IPS DF 4.7 (cell line): ENCODE measurements at regions not wholly inside any gene's neighbourhood (a gene's known extent, or its start where the extent isn't known, plus 50 kb on each side); places are given as distances from the start of the nearest gene placed in this dataset.

ENCODE experiments used
- DNase-seq: peaks from one replicate; pipeline ENCODE4 v3.0.0-alpha.2; 2013; ENCODE audit warnings: low spot score; ENCODE audit errors: extremely low read depth

DNA sequence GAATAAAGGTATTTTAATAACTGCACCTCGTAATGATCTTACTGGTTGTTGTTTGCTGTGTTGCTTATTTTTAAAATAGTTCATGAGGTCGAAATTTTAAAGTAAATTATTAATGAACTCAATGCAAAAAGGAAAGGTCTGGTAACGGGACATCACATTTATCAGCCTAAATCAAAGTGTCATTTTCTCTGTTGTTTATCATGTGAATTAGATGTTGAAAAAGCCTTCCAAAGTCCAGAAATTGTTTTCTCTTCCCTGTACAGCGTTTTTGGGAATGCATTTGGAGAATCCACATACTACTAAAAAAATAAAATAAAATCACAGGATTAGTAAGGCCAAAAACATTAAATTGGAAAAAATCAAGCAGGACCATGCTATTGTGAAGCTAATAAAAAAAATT, 339.2 kb upstream of the NECTIN3 start:
- no peak for DNase-seq

DNA sequence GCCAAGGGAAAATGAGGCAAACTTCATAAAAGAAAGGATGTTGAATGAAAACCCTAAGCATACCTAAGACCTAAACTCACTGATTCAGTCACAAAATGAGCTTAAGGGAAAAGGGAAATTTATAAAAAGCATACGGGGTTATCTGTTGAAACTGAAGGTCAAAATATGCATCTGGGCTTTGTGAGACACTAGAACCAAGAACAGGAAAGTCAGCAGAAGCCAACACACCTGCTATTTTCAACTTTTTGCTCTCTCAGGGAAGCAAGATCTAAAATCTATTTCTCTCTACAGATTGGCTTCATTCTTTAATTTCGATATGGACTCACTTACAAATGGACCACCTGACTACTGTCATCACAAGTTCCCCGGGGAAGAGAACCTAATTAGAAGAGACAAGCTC, 338.6 kb upstream of the NECTIN3 start:
- DNase-seq: no peak

DNA sequence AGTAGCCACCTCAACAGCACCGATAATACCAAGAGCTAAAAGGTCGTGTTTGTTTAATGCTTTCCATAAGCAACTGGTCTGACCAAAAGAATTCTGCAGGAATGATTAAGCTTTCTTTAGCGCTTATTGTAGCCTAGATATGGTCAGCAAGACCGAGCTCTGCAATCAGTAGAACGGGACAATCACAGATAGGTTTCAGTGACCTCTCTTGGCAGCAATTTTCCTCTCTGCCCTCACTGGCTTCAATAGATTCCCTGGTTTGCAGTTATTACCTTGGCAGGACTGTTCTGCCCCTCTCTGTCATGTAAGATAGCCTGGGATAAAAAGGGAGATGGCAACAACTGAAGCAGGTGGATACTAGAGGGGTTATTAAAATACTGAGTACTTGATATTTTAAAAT, 337.1 kb upstream of the NECTIN3 start:
- DNase-seq: no peak

- DNase-seq: no peak
Observed at GRCh38 chr3:110736332-110736731, 335.3 kb upstream of the NECTIN3 start.

GRCh38 chr3:110738531-110738930, 333.1 kb upstream of the NECTIN3 start:
- DNase-seq: no peak

GRCh38 chr3:110741891-110742290, 329.7 kb upstream of the NECTIN3 start:
- DNase-seq: no peak

DNA sequence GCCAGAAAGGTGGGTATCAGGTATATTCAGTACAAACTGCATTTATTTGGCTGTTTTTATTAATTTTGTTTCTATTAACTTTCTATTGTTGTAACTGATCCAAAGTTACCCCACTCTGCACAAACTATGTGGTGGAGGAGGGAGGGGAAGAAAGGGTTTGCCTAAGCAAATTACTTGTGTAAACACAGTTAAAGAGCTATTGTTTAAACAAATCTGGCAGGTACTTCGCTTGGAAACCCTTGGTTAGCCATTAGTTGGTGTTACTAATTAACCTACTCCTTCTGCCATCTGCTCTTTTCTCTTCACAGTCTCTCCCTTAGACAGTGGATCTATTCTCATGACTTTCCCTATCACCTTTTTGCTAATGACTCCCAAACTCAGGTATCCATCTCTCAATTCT, 328.4 kb upstream of the NECTIN3 start:
- DNase-seq: no peak

- no peak for DNase-seq
Observed at GRCh38 chr3:110743984-110744383, 327.6 kb upstream of the NECTIN3 start.

GRCh38 chr3:110744723-110745122, 326.9 kb upstream of the NECTIN3 start:
- DNase-seq: no peak

GRCh38 chr3:110749006-110749405, 322.6 kb upstream of the NECTIN3 start:
- DNase-seq: no peak

- no peak for DNase-seq
Observed at GRCh38 chr3:110750201-110750600, 321.4 kb upstream of the NECTIN3 start.

GRCh38 chr3:110752307-110752706, 319.3 kb upstream of the NECTIN3 start:
- DNase-seq: no peak

DNA sequence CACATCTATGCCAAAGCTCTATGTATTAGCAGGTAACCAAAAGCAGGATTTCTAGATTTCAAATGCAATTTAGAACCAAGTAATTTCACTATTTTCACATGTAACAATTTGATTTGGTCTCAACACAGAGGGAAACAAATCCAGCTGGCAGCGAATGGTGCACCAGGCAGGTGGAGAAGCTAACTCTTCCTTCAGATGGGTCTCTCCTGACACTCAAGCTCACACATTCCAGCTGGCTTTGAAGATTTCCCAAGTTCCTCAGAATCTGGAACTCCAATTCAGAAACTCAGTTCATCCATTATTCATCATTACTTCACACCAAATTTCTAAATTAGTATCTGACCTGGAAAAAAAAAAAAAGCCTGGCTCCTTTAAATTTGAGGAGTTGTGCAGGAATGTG, 318.1 kb upstream of the NECTIN3 start:
- DNase-seq: no peak

- DNase-seq: no peak
Observed at GRCh38 chr3:110754212-110754916, 317.3 kb upstream of the NECTIN3 start.

GRCh38 chr3:110755345-110755744, 316.3 kb upstream of the NECTIN3 start:
- no peak for DNase-seq

GRCh38 chr3:110756705-110757104, 314.9 kb upstream of the NECTIN3 start:
- DNase-seq: no peak

GRCh38 chr3:110758208-110758607, 313.4 kb upstream of the NECTIN3 start:
- no peak for DNase-seq

- DNase-seq: no peak
Observed at GRCh38 chr3:110767156-110767555, 304.5 kb upstream of the NECTIN3 start.

GRCh38 chr3:110767838-110768237, 303.8 kb upstream of the NECTIN3 start:
- no peak for DNase-seq

DNA sequence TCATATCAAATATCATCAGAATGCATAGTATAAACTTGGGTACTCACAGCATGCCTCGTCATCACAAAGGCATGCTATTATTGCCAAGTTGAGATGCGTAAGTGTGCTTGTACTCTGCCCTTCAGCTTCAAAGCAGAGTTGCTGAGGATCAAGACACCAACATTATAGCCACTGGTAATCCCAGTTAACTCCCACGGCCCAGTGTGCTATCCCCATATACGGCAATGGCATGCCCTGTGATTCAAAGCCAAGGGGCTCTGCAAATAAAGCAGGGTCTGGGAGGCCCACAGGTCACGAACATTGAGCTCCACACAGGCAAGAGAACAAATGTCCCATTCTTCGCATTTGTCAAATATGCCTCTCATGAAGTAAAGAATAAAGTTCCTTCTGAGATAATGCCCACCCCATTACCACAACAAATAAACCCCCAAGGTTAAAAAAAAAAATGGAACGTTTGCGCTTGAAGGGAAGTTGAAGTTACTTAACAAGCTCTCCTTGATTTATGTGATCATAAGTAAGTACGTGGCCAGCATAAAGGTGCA, 298.1 kb upstream of the NECTIN3 start:
- no peak for DNase-seq

DNA sequence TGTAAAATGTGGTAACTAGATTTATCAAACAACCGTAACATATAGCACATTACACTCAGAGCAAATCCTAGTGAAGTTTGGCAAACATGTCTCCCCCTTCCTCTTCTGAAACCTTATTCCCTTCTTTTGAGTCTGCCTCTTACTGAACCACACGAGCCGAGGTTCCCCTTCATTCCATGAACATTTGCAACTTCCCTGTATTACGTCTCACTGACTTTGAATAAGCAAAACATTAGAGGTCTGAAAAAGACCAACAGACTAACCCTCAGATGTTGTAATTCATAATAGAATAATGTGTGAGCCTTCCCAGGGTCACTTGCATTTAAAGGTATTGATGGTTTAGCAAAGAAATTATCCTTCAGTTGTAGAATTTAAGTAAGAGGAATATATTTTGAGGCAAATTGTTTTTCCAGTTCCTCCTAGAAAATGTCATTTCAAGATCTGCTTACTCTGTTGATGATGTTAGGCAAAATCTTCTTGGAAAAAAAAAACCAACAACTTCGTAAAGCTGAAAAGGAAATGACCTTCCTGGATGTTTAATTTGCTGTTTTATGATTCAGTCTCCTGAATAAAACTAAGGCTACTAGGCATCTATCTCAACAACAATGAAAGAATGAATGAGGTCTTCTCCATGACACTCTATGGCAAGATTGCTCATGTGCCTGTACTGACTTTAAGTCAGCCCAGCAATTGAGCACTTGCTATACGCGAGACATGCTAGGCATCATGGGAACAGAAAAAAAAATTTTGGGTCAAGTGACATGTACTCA, 296.9 kb upstream of the NECTIN3 start:
- no peak for DNase-seq

GRCh38 chr3:110779581-110779980, 292.0 kb upstream of the NECTIN3 start:
- DNase-seq: no peak

GRCh38 chr3:110783541-110783940, 288.1 kb upstream of the NECTIN3 start:
- DNase-seq: no peak
